ENCODE measurements at regions not wholly inside any gene's neighbourhood (a gene's known extent, or its start where the extent isn't known, plus 50 kb on each side); places are given as distances from the start of the nearest gene placed in this dataset.

GRCh38 chrX:46310815-46311497 is 234.3 kb downstream of the ZNF674 start:
- intact Hi-C loops (cut with micrococcal nuclease) = no loop called here
- Mint-ChIP-seq H3K27ac (no peak overlapping the region), H3K4me3 (no peak overlapping the region), H3K9me3 (peaks cover under 1% of the 10 kb centered on the region), H3K4me1 (ENCODE audit: low read depth) (no peaks in the 10 kb centered on the region), H3K27me3 (no peaks in the 10 kb centered on the region), H3K36me3 (ENCODE audit: low read depth) (no peaks in the 10 kb centered on the region)
- no peak for DNase-seq
- ChIA-PET POLR2A (no interaction called here), CTCF (no interaction called here)
- TF ChIP-seq, protein P1, sequence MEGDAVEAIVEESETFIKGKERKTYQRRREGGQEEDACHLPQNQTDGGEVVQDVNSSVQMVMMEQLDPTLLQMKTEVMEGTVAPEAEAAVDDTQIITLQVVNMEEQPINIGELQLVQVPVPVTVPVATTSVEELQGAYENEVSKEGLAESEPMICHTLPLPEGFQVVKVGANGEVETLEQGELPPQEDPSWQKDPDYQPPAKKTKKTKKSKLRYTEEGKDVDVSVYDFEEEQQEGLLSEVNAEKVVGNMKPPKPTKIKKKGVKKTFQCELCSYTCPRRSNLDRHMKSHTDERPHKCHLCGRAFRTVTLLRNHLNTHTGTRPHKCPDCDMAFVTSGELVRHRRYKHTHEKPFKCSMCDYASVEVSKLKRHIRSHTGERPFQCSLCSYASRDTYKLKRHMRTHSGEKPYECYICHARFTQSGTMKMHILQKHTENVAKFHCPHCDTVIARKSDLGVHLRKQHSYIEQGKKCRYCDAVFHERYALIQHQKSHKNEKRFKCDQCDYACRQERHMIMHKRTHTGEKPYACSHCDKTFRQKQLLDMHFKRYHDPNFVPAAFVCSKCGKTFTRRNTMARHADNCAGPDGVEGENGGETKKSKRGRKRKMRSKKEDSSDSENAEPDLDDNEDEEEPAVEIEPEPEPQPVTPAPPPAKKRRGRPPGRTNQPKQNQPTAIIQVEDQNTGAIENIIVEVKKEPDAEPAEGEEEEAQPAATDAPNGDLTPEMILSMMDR (IDR thresholded peaks at IDR 0.05) = no peak
- no peak for ATAC-seq

- H3K27me3 Mint-ChIP-seq = no peaks in the 10 kb centered on the region
- intact Hi-C loops (cut with micrococcal nuclease) = no loop called here
- ChIA-PET CTCF (no interaction called here), POLR2A (no interaction called here)
- TF ChIP-seq, protein P1 (IDR thresholded peaks at IDR 0.05) = no peak
- no peaks in the 10 kb centered on the region for H3K4me1 Mint-ChIP-seq (ENCODE audit: low read depth)
- H3K9me3 Mint-ChIP-seq = peaks cover 9% of the 10 kb centered on the region
- no peak overlapping the region for H3K4me3 Mint-ChIP-seq
- DNase-seq (no peak), ATAC-seq (no peak)
- H3K36me3 Mint-ChIP-seq (ENCODE audit: low read depth) = no peaks in the 10 kb centered on the region
- H3K27ac Mint-ChIP-seq = no peak overlapping the region
These were observed 237.1 kb downstream of the ZNF674 start for GRCh38 chrX:46308110-46308509.

DNA sequence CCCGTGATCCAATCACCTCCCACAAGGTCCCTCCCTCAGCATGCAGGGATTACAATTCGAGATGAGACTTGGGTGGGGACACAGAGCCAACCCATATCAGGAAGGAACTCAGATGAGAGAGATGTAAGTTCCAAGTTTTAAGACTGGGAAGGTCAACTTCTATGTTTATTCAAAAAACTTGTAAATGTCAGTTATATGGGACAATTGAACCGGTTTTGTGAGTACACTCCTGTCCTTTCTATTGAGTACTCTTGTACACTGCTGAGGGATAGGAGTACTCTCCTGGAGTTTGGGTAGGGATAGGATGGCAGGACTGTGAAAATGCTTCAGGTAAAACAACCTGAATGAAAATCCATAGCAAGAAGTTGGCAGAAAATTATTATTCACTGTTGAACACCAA is 239.1 kb downstream of the ZNF674 start:
- ATAC-seq (no peak), DNase-seq (no peak)
- H3K4me1 Mint-ChIP-seq (ENCODE audit: low read depth) = no peaks in the 10 kb centered on the region
- H3K9me3 Mint-ChIP-seq = peaks cover 9% of the 10 kb centered on the region
- no peak overlapping the region for H3K27ac Mint-ChIP-seq
- H3K4me3 Mint-ChIP-seq = no peak overlapping the region
- H3K27me3 Mint-ChIP-seq = no peaks in the 10 kb centered on the region
- intact Hi-C loops (cut with micrococcal nuclease) = no loop called here
- CTCF ChIA-PET = no interaction called here
- TF ChIP-seq, protein P1 (IDR thresholded peaks at IDR 0.05) = no peak
- POLR2A ChIA-PET = no interaction called here
- no peaks in the 10 kb centered on the region for H3K36me3 Mint-ChIP-seq (ENCODE audit: low read depth)

DNA sequence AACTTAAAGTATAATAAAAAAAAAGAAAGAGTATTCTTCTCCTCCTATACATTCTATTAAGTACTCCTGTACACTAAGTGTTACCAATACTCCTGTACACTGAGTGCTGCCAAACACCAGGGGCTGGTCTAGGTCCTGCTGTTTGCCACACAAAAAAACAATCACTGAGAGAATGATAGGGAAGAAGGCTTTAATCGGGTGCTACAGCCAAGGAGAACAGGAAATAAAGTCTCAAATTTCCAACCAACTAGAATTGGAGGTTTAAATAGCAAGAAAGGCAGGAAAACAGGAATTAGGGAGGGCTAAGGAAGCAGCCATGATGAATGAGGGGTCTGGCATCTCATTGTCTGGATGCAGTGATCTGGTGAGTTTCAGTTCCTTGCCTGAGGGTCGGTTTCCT is 239.8 kb downstream of the ZNF674 start:
- TF ChIP-seq, protein P1 (IDR thresholded peaks at IDR 0.05) = no peak
- Mint-ChIP-seq H3K36me3 (ENCODE audit: low read depth) (no peaks in the 10 kb centered on the region), H3K9me3 (peaks cover 9% of the 10 kb centered on the region), H3K27ac (no peak overlapping the region), H3K4me1 (ENCODE audit: low read depth) (no peaks in the 10 kb centered on the region), H3K4me3 (no peak overlapping the region), H3K27me3 (no peaks in the 10 kb centered on the region)
- no peak for ATAC-seq
- CTCF ChIA-PET = no interaction called here
- POLR2A ChIA-PET = no interaction called here
- intact Hi-C loops (cut with micrococcal nuclease) = no loop called here
- DNase-seq = no peak

GRCh38 chrX:46301903-46302302 is 243.3 kb downstream of the ZNF674 start:
- intact Hi-C loops (cut with micrococcal nuclease) = no loop called here
- no peak overlapping the region for H3K27ac Mint-ChIP-seq
- H3K36me3 Mint-ChIP-seq (ENCODE audit: low read depth) = no peaks in the 10 kb centered on the region
- no peaks in the 10 kb centered on the region for H3K27me3 Mint-ChIP-seq
- H3K4me3 Mint-ChIP-seq = no peak overlapping the region
- peaks cover 9% of the 10 kb centered on the region for H3K9me3 Mint-ChIP-seq
- CTCF ChIA-PET = no interaction called here
- no peaks in the 10 kb centered on the region for H3K4me1 Mint-ChIP-seq (ENCODE audit: low read depth)
- TF ChIP-seq, protein P1 (IDR thresholded peaks at IDR 0.05) = no peak
- POLR2A ChIA-PET = no interaction called here
- DNase-seq (no peak), ATAC-seq (no peak)
